GM21529 (cell line): ENCODE measurements at regions not wholly inside any gene's neighbourhood (a gene's known extent, or its start where the extent isn't known, plus 50 kb on each side); places are given as distances from the start of the nearest gene placed in this dataset.
A peak's percentile ranks its signal among the peaks of the same experiment; 100 is the strongest.
"Not testable (repeated sequence)": the region's sequence is repeated elsewhere in the genome, so short reads cannot be mapped to it uniquely, and the experiment has no call there.

ENCODE experiments used
- ATAC-seq: cut with Tn5 transposase; IDR thresholded peaks from one replicate; pipeline ENCODE4 v1.9.1; 2021; ENCODE audit not compliant: unreplicated experiment

- peak; percentile 52 for ATAC-seq
These were observed 213.3 kb upstream of the HNRNPA3 start for GRCh38 chr2:176999301-176999700.

GRCh38 chr2:177000061-177000714 is 212.4 kb upstream of the HNRNPA3 start:
- ATAC-seq = no peak

DNA sequence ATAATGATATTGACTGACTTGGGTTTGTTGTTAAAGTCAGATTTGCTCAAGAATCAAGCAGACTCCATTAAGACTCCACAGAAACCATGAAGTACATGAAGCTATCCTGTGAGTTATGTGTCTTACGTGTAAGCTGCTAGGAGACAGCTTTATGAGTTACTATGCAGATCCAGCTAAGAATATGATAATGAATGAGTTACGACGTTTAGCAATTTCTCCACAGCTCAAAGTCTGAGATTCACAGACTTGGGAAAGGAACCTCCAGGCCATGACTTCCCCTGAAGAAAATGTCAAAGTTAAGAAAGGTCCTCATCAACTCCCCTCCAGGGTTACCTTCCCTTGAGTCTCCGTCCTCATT is 211.9 kb upstream of the HNRNPA3 start:
- no peak for ATAC-seq

DNA sequence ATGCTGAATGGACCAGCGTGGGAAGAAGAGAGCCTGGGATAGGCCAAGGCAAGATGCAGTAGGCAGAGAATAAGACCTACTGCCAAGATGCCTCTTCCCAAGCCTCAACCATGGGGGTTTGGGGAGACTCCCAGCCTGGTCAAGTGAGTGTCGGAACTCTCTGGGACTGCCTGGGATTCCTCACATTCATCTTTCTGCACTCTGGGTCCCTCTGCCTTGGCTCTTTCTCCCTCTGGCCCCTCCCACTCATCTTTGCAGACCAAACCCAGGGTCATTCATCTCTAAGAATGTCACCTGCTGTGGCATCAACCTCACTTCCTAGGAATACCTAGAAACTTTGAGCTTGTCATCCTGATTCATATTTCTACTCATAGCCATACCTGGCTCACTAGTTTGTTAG is 211.3 kb upstream of the HNRNPA3 start:
- ATAC-seq = no peak

GRCh38 chr2:177002983-177003382 is 209.6 kb upstream of the HNRNPA3 start:
- no peak for ATAC-seq

- not testable (repeated sequence) for ATAC-seq
These were observed 204.9 kb upstream of the HNRNPA3 start for GRCh38 chr2:177007726-177008125.

GRCh38 chr2:177008662-177009061 is 203.9 kb upstream of the HNRNPA3 start:
- ATAC-seq = not testable (repeated sequence)

DNA sequence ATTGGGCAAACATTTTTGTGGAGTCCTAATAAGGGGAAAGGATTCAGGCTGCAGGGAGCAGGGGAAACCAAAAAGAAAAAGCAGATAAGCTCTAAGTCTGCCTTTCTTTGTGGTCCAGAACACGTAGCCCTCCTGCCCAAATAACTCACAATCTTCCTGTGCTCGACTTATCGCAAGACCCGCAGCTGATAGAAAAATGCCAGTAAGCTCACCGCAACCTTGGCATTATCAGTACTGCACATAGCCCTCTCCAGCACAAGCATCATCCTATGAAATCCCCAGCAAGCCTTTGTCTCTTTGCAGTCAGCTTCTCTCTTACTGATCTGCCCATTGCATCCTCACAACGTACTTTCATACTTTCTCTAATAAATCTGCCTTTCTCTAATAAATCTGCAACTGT is 202.4 kb upstream of the HNRNPA3 start:
- no peak for ATAC-seq

DNA sequence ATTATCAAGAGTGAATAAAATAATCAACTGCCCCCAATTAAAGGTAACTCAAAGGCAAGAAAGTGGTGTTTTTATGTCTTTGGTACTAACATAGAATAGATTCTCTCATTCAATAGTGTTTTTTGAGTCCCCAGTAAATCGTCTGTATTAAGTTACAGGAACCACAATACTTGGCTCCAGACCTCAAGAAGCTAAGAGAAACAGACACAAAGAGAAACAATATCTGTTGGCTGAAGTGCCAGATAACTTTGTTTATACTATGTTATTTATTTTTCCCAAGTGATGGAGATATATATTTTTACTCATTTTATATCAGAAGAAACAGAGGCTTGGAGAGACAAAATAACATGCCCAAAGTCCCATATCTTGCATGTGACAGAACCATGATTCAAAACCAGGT is 201.7 kb upstream of the HNRNPA3 start:
- no peak for ATAC-seq

DNA sequence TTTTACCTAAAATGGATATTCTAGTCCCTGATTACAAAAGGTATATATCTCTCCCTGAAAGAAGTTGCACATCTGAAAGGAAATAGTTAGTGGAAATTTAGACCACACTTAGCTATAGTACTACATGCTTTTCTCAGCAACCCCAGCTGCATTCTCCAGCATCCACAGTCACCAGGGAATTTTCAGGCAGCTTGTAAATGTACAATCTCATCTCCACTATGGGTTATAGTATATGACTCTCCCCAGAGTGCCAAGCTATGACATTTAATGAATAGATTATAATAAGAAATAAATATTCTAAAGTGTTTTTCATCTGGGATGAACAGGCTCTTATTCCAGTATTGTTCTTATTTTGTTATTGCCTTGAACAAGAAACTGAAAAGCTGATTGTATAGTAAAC is 197.6 kb upstream of the HNRNPA3 start:
- ATAC-seq = no peak

- ATAC-seq = no peak
These were observed 197.2 kb upstream of the HNRNPA3 start for GRCh38 chr2:177015356-177015923.

DNA sequence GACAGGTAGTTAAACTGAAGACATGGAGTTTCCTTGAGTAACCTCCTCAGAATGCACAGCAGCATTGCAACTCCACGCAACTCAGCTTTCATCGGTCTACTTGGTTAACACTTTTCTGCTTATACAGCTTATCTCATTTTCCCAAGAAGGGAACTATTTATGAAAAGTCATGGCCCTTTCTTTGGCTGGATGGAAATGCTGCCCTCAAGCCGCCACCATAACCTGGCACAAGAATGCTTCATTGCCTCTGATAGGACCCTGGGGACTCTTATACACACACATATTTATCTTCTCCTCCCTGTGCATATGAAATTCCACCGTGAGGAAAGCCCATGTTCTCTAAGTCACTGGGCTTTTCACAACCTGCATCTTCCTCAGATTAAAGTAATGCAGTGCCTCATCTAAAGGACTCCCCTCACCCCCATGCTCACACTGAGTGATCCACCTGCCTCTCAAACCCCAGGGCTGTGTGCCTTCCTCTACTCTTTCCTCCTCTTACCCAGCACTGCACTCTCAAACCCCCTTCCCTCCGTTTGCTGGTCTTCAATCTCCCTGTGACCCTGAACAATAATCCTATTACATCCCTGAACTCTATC is 192.0 kb upstream of the HNRNPA3 start:
- no peak for ATAC-seq

DNA sequence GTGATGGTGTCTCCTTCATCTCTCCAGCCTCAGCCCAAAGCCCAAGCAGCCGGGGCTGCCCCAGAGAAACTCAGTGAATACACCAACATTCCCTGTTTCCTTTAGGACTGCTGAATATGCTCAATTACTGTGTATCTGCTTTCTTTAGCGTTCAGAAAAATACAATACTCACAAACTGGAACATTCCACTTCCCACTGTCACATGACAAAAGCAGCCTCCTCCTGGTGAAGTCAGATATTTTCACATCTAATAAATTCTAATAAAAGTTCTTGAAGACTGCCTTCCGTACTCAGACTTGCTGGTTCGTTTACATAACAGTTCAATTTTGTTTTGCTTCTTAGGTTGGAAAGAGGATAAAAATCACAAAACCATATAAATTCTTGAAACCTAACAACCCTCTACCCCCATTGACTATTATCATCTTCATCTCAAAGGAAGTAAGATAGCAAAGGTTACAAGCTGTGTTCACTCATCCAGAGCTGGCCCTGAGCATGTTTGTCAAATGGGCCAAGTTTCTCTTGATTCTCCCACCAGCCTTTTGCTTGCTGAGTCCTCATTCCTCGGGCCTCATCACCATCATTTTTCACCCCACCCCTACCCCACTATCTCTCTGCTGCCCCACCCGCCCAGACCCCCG is 190.8 kb upstream of the HNRNPA3 start:
- no peak for ATAC-seq

DNA sequence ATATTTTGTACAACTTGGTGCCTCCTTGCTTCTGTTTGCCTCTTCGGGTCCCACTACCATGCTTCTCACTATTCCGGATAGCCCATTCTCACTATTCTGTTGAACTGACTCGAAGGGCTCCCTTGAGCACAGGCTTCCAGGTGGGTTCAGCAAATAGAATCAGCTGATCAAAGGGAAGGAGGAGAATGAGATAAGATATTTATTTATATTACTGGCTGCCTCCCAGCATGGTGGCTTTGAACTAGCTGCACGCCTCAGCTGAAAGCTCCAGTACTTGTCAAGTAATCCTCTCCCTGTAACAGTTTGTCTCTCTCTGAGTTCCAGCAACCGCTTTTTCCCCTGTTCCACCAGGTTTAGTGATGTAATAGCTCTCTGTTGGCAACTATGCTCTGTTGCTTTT is 187.8 kb upstream of the HNRNPA3 start:
- no peak for ATAC-seq

- no peak for ATAC-seq
These were observed 186.3 kb upstream of the HNRNPA3 start for GRCh38 chr2:177026253-177026652.

- no peak for ATAC-seq
These were observed 185.6 kb upstream of the HNRNPA3 start for GRCh38 chr2:177026956-177027355.

GRCh38 chr2:177028296-177028695 is 184.3 kb upstream of the HNRNPA3 start:
- no peak for ATAC-seq

DNA sequence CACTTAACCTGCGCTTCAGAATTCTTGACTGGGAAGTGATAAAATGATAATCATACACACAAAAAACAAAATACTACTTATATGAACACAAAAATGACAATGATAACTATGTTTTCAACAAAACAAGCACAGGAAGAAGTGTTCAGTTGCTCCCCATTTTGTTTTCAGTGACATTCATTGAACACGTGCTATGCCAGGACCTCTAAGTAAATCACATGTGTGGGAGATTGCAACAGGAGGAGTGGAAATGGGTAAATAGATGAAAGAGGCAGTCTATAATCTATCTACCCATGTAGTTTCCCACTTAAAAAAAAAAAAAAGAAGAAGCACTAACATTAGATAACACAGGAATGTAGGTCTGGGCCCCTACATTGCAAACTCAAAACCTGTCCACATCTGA is 183.5 kb upstream of the HNRNPA3 start:
- no peak for ATAC-seq

GRCh38 chr2:177029501-177029900 is 183.1 kb upstream of the HNRNPA3 start:
- ATAC-seq = no peak

GRCh38 chr2:177029901-177030300 is 182.7 kb upstream of the HNRNPA3 start:
- no peak for ATAC-seq

DNA sequence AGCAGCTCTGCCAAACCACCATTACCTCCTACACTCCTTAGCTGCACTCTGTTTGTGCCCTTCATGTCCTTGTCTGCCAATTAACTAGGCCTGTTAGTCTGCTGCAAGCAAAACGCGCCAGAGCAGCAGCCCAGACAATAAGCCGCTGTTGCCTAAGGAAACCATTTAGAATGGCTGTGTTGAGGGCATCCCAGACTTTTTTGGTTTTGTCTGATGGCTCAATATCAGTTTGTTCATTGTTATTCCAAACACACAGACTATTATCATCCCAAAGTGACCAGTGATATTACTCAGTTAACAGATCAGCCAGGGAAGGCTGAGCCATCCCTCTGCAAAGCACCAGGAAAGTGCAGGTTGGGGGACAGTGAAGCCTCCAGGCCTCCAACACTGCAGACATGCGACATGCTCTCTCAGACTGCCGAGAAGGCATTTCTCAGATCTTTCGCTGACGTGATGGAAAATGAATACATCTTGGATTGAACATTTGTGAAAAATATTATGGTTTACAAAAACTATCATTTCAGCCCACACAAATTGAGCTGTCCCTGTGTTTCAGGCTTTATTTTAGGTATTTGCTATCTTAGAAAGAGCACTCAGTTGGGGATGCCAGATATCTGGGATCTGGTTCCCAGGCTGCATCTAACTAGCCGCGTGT is 182.0 kb upstream of the HNRNPA3 start:
- ATAC-seq = no peak
